GM21360 (cell line): ENCODE measurements at regions not wholly inside any gene's neighbourhood (a gene's known extent, or its start where the extent isn't known, plus 50 kb on each side); places are given as distances from the start of the nearest gene placed in this dataset.

Experiments used
- ATAC-seq: cut with Tn5 transposase; IDR thresholded peaks from one replicate; pipeline ENCODE4 v1.9.1; 2021; ENCODE audit warnings: mild to moderate bottlenecking, moderate library complexity; ENCODE audit not compliant: unreplicated experiment

DNA sequence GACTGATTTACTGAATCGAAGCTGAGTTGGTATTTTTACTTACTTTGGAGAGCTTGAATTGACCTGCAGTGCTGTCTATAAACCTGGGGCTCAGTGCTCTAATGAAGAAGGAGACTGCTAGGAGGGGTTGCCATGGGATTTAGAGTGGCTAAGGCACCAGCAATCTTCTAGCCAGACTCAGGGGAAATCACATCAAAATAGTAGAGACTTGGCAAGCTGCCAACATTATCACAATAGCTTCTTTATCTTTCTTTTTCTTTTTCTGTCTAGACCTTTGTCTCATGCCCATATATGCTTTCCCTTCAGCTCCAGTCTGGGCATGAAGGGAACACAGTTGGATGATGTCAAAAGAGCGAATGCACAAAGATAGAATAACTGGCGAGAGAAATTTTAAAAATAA, 301.1 kb upstream of the DPYD start:
- no peak for ATAC-seq

DNA sequence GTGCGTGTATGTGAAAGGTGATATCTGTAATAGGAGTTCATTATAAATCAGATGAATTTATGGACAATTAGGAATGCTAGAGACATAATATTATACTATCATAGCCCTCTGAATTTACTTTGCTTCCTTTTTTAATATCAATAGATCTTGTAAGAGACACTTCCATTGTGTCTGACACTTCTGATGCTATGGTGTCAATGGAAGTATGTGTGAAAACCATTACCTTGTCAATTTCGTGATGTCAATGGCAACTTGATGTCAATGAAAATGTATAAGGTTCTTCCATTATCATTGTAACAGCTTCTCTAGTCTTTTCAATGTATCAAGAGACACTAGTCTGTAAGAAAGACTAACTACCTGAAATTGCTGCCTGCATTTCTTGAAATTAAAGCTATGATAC, 296.8 kb upstream of the DPYD start:
- ATAC-seq = no peak

DNA sequence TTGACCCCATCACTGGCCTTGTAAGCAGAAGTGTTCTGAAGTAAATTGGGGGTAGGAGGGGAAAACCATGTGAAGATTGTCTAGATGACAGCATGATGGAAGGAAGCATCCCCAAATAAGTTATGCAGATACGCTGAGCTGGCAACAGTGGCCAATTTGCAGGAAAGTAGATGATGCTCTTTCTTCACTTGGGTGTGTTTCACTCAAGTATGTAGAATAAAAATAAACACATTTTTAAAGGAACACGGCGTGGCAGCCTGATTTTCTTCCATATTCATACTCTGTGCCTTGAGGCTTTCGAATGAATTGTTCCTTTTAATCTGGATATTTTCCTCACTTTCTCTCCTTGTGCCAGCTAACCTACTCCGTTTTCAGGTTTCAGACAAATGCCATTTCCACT, 295.5 kb upstream of the DPYD start:
- no peak for ATAC-seq

DNA sequence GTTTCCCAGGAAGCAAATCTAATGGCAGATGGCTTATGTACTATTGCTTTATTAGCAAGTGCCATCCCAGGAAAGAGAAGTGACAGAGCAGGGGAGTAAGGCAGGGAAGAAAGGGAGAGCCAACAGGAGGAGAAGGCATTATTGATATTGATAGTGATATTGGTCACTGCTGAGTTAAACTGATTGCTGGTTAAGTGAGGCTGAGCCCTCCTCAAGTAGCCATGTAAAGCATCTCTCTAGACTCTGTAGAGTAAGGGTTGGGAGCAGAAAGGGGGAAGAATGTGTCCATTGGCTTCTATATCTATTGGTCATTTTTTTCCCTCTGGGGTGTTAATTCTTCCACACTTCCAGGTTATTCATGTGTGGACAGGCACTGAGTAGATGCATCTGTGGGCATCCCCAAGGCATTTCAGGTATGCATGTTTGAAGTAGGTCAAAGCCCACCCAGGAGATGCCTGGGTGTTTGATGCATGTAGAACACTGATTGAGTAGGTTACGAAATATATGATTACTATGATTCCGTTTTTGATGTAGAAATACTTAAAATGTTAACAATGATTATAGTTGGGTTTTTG, 290.5 kb upstream of the DPYD start:
- ATAC-seq = no peak

DNA sequence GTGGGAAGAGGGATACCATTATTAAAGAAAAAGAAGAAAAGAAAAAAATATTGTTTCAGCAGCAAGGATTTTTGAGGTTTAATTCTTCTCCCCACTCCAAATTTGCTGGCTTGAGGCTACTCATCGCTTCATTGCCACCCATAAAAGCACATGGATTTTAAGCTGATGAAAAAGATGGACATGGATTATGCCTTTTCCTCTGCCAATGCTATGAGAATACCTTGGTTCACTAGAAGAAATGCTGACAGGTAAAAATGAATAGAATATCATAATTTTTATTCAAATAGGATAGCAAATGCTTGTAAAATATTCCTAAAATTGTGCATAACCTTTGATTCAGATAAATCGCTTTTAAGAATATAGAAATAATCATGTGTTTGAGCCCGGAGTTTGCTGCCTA, 289.7 kb upstream of the DPYD start:
- no peak for ATAC-seq

DNA sequence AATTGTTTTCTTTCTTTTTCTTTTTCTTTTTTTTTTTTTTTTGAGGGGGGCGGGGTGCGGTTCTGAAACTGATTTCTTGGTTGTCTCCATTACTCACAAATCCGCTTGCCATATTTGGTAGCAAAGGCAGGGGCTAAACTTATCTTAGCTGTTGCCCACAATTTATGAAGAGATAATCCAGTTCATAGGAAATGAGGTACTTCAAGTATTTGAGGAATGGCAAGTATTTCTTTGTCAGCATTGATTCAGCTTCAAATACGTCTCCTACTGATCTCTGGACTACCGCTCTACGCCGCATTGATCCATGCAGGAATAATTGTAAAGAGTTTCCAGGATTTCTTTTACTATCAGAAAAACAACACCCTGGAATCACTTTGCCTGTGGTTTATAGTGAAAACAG, 289.2 kb upstream of the DPYD start:
- ATAC-seq = no peak

DNA sequence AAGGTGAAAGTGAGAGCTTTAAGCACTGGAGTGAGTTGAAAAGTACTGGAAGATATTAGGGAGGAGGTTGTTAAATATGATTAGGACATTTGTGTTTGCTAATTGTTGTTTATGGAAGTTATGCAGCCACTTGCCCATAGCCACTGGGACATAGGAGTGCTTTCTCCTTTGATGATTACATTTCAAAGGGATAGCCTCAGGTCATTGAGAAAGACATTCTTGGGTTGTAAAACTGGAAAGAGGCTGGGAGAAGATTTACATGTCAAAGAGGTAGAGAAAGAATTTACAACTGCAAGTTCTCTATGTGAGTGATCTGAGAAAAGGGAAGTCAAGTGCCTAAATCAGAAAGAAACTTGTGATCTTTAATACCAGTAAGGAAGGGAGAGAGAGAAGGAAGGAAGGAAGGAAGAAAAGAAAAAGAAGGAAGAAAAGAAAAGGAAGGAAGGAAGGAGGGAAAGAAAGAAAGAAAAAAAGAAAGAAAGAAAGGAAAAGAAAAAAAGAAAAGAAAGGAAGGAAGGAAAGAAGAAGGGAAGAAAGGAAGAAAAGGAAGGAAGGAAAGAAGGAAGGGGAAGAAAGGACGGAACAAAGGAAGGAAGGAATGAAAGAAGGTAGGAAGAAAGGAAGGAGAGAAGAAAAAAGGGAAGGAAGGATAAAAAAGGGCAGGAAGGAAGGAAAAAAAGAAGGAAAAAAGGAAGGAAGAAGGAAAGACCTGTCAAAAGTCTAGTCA, 284.6 kb upstream of the DPYD start:
- ATAC-seq = no peak

DNA sequence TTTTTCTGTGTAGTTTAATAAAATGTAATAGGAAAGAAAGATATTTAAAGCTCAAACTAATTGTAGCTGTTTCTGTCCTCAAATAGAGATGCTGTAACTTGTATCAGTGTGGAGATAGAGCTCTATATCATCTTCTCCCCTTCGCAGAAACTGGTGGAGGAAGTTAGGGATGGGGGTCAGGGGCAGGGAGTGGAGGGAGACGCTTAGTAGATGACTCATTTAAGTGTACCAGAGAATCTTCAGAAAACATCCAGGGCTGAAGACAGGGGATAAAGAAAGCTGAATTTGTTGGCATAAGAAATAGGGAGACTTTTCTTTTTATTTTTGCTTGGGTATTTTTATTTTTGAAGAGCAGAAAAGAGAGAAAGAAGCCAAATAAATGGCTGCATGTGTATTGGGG, 282.6 kb upstream of the DPYD start:
- no peak for ATAC-seq

DNA sequence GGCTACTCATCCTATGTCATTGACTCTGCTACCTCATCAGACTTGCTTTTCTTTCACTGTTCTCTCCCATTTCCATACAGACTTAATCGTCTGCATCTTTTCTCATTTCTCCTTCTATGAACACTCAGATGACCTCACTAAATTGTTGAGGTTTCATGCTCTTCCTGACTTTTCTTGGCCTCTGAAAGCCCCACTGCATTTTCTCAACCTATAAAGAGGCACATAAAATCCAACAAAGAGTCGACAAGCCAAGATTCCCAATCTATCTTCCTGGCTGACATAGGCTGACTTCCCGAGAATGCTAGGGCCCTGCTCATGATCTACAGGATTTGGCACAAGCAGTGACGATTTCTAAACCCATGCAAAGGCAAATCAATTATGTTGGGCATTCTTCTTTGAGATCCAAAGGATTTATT, 280.8 kb upstream of the DPYD start:
- ATAC-seq = no peak

DNA sequence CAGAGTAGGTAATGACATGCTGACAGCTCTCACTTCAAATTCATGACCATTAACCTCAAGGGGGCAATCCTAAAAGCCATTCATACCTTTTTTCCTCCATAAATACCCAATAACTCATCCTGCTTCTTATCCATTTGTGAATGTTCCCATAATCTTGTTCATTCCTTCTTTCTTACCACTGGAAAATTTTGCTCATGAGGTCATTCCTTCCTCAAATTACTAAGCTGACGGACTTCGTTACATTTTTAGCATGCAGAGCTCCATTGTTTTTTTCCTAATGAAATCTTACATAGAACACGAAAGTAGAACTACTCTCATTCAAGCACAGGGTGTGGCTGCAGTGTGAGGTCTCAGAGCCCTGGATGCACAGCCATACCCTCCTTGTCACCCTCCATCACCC, 276.5 kb upstream of the DPYD start:
- no peak for ATAC-seq

DNA sequence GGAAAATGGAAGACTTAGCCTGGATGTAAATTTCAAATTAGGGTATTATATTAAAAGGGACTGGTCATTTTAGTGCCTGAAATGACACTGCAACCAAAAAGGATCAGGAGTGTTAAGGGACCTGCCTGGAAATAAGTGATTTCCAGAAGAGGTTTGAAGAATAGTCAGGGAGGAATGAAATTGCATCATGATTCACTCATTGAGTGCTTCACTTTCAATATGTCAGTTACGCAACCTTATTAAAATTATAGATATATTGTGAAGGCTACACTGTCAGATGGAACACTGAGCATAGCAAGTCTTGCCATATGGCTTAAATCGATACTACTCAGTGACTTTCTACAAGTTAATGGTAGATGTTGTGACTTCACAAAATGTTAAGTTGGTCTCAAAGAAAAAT, 275.2 kb upstream of the DPYD start:
- ATAC-seq = no peak

DNA sequence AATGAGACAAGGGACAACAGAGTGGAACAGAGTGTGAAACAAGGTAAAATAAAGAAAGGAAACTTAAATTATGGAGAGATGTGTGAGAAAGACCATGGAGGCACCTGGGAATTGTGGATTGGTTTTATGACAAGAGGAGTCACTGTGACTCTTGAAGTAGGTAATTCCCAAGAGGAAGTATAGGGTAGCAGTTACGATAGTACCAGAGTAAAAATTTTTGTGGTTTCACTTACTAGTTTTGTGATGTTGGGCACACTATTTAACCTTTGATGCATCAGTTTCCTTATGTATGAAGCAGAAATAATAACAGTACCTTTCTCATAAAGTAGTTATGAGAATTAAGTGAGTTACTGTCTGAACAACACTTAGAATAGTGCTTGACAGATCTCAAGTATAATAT, 267.9 kb upstream of the DPYD start:
- ATAC-seq = no peak

DNA sequence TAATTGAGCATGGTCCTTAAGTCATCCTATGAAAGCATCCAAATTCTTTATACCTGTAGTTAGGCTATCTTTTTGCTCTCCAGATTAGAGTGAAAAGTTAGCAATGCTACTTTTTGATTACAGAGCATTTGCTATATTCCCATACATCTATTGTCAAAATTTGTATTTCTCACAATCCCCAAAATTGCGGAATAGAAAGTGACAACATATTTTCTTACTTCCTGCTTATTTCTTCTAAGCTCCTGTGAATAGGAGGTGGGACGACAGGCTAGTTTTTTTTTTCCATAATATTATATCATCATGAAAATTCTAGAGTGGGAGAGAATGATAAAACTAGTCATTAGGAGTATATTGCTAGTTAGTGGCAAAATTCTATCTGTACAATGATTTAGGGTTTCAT, 264.0 kb upstream of the DPYD start:
- no peak for ATAC-seq

DNA sequence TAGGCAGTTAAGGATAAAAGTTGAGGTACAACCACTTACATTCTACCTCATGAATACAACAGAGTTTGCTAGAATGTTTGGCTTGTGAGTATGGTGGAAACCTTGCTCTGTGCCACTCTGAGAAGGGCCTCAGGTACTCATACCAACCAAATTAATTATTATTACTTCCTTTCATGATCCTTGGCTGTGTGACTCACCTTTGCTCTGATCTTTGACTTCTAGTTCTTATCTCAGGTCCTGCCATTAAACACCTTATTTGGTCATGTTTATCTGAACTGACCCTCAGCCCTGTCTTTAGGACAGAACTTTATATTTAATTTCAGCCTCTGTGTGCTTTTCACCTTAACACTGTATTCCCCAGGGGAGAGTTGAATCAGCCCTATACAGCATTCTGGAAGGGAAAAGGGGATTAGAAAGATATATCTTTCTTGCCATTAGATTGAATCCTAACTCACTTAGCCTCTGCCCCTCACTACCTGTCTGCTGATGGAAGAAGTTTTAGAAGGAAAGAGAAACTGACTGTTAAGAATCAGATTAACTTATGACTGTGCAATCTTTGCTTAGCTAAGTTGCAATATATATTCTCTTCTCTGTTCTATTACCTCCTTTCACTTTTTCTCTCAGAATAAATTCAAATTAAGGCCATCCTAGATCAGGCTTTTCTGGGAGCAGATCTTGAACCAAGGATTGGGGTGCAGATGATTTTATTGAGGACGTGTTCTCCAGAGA, 260.4 kb upstream of the DPYD start:
- no peak for ATAC-seq

DNA sequence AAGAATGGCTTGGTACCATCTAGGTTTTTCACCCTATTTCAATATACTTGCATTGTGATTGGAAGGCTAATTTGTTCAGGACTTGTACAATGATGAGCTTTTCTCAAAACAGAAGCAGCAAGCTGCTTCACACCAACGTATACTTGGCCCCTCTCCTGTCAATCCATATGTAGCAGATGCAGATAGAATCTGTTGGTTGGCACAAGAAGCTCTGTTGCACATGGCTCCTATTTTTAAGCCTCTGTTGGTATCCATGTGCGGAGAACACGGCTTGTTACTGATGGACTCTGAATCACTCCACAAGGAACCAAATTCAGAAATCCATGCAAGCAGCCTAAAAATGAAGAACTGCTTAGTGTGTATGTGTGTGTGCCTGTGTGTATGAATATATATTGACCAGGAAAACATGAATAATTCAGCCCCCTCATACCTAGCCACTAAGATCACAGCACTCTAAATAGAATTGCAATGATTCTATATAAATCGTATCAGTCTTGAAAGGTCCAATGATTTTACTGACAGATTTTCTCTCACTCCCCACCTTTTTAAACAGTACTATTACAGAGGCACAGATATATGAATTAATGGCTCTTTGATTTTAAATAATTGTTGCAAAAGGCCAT, 258.4 kb upstream of the DPYD start:
- no peak for ATAC-seq

DNA sequence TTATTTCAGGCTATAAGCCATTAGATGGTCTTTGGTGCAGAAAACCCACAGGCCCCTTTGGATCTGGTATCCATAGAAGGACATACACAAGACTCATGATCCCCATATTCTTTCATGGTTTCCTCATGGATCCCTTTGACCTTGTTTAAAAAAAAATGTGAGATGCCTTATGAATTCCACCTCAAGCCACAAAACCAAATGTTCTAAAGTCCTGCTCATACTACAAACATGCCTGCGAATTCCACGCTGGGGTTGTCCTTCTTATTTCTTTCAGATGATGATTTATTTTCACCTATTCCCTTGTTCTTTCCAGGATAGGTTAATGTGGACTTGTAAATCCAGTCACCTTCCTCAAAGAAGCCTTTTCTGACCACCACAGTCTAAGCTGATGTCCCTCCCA, 256.9 kb upstream of the DPYD start:
- ATAC-seq = no peak

DNA sequence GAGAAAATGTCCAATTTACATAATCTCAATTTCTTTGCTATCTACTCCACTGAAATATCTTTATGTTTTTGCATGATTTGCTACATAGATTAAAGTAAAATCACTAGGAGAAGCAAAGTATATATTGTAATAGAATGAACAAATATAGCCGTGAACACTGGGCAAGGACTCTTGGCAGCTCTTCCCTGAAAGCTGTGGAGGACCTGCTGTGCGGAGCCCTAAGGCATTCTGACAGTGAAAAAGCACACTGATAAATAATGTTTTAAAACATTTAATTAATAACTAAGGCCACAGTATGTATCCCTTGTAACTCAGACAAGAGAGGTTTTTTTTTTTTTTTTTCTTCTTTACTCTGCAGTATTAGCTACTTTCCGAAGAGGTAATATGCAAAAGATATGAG, 256.1 kb upstream of the DPYD start:
- ATAC-seq = no peak

DNA sequence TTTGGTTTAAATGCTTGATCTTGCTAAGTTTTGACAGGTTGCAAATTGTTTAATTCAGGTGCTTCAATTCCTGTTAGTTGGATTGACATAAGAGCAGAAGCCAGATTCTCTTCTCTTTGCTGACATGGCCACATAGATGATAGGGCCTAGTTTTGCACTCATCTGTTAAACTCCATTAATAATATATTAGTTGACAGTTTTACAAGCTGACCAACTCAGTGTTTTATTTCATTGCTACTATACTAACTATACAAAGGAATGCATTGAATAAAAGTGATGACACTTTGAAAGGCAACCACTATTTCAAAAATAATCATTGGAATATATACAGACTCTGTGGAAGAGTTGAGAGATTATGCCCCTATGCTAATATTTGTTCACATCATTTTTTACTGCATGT, 255.6 kb upstream of the DPYD start:
- no peak for ATAC-seq

DNA sequence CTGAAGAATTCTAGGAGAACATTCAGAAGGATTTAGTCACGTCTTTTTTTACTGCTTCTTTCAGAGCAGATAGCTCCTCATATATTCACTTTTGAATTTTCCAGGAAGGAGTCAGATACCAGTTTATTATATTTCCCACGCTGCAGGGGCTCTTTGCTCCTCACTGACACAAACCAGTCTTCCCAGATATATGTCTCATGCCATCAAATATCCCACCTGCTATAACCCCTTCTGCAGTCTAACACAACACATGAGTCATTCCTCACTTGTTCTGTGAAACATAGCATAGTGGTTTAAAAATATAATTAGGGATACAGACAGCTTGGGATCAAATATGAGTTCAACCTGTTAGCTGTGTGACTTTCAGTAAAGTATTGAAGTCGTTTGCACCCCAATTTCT, 251.7 kb upstream of the DPYD start:
- no peak for ATAC-seq

DNA sequence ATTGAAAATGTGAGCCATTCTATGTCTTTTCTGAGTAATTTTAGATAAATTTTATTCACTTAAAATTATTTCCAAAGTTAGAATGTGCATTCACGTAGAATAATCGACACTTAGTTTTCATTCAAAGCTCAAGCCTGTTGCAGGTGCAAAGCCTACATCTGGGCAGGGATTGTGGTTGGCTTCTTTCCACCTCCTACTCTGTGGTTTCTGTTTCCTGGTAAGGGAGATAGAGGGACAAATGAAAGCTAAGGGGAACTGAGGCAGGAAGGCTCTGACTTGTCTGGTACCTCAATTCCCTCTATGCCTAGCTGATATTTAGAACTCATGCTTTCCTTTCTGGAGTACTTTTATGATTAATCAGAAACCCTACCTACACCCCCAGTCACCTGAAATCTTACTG, 251.2 kb upstream of the DPYD start:
- no peak for ATAC-seq

DNA sequence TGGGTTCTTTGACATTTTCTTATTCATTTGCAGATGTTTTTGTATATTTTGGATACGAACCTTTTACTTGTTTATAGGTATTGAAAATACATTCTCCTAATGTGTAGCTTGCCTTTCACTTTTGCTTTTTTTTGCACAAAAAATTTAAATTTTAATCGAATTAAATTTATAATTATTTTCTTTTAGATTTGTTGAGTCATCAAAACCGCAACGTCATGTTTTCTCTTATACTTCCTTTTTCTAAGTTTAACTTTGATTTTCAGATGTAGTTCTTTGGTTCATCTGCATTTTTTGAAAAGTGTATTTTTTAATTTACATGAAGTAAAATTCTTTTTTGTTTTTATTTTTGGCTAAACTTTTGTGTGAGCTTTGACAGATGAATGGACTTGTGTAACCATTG, 243.7 kb upstream of the DPYD start:
- ATAC-seq = no peak
